ENCODE measurements at regions not wholly inside any gene's neighbourhood (a gene's known extent, or its start where the extent isn't known, plus 50 kb on each side); places are given as distances from the start of the nearest gene placed in this dataset.

DNA sequence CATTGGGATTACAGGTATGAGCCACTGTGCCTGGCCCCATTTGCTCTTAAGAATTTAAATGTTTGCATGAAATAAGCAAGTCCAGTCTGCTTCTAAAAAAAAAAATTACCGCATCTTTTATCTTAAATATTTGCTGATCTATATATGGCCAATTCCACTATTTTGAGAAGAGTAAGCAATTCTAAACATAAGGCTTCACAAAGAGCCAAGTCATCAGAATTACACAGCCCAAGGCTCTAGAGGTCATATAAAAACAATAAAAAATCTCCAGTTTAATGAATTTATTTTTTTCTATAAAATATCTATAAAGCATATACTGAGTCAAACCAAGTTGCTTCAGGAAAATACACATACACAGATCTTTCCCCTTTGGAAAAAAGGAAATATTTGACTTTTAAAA, 79.0 kb upstream of the CPNE8 start:
- H3K36me3 ChIP-seq: no peaks in the 10 kb centered on the region

DNA sequence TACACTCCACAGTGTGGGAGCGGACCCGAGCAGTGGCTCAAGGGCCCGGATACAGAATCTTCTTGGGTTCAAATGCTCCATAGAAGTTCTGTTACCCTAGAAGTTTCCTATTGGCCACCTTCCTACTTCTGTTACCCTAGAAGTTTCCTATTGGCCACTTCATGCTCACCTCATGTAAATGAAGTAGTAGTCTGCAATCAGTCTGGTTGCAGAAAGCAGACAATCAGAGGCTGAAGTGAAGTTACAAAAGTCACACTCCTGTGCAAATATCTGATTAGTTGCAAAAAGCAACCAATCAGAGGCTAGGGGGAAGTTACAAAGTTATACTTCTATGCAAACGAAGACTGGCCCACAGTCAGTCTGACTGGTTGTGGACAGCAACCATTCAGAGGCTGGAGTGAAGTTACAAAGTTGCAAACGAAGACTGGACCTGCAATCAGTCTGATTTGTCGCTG, 77.8 kb upstream of the CPNE8 start:
- Histone ChIP-seq H3K36me3 (no peaks in the 10 kb centered on the region), H3K9me3 (no peaks in the 10 kb centered on the region), H3K27me3 (no peaks in the 10 kb centered on the region), H3K4me3 (ENCODE audit: low read depth in 1 of 2, low read length in 1 of 2) (no peak overlapping the region), H3K27ac (no peak overlapping the region), H3K4me1 (ENCODE audit: control insufficient read depth in 1 of 2, insufficient read depth in 1 of 2, low read depth in 1 of 2, low read length in 1 of 2) (no peaks in the 10 kb centered on the region)
- TF ChIP-seq, protein P1, sequence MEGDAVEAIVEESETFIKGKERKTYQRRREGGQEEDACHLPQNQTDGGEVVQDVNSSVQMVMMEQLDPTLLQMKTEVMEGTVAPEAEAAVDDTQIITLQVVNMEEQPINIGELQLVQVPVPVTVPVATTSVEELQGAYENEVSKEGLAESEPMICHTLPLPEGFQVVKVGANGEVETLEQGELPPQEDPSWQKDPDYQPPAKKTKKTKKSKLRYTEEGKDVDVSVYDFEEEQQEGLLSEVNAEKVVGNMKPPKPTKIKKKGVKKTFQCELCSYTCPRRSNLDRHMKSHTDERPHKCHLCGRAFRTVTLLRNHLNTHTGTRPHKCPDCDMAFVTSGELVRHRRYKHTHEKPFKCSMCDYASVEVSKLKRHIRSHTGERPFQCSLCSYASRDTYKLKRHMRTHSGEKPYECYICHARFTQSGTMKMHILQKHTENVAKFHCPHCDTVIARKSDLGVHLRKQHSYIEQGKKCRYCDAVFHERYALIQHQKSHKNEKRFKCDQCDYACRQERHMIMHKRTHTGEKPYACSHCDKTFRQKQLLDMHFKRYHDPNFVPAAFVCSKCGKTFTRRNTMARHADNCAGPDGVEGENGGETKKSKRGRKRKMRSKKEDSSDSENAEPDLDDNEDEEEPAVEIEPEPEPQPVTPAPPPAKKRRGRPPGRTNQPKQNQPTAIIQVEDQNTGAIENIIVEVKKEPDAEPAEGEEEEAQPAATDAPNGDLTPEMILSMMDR (IDR thresholded peaks at IDR 0.05): no peak

More for the DNA sequence above, 79.0 kb upstream of the CPNE8 start:
- Histone ChIP-seq H3K4me1 (ENCODE audit: control insufficient read depth in 1 of 2, insufficient read depth in 1 of 2, low read depth in 1 of 2, low read length in 1 of 2) (no peaks in the 10 kb centered on the region), H3K4me3 (ENCODE audit: low read depth in 1 of 2, low read length in 1 of 2) (no peak overlapping the region), H3K27ac (no peak overlapping the region), H3K9me3 (no peaks in the 10 kb centered on the region), H3K27me3 (no peaks in the 10 kb centered on the region)
- TF ChIP-seq, protein P1 (IDR thresholded peaks at IDR 0.05): no peak

DNA sequence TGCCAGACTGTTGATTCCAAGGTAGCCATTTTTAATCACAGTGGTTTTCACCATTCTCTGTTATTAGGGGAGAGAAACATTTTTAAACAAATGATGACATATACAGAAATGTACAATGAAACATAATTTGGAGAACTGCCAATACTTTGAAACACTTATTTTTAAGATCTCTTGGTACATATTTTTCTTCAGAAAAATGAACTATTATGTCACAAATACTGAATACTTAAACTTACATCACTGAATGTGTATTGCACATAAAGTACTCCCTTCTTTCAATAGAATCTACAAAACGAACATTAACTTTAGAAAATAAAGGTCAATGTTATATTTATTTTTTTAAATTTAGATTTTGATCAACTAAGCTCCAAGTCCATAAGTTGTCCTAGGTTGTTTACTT, 71.7 kb upstream of the CPNE8 start:
- Histone ChIP-seq H3K9me3 (no peaks in the 10 kb centered on the region), H3K36me3 (no peaks in the 10 kb centered on the region), H3K27ac (no peak overlapping the region), H3K27me3 (no peaks in the 10 kb centered on the region), H3K4me1 (ENCODE audit: control insufficient read depth in 1 of 2, insufficient read depth in 1 of 2, low read depth in 1 of 2, low read length in 1 of 2) (no peaks in the 10 kb centered on the region), H3K4me3 (ENCODE audit: low read depth in 1 of 2, low read length in 1 of 2) (no peak overlapping the region)
- TF ChIP-seq, protein P1 (IDR thresholded peaks at IDR 0.05): no peak

DNA sequence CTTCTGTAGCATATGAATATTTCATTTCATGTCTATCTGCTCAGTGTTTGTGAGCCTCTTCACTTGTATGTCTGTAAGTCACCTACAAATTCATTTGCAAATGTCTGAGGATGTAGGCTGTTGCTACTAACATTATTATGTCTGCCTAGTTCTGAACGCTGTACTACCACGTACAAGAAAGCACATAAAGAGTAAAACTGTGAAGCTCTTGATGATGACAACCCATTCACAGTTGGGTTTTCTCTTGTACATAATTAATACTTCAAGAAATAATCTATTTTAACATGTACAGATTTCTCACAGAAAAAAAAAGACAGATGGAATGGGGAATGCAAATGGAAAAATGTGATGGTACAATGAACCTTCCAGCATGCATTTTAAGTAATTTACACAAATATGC, 64.3 kb upstream of the CPNE8 start:
- Histone ChIP-seq H3K27ac (no peak overlapping the region), H3K36me3 (no peaks in the 10 kb centered on the region), H3K27me3 (no peaks in the 10 kb centered on the region), H3K9me3 (no peaks in the 10 kb centered on the region), H3K4me1 (ENCODE audit: control insufficient read depth in 1 of 2, insufficient read depth in 1 of 2, low read depth in 1 of 2, low read length in 1 of 2) (no peaks in the 10 kb centered on the region), H3K4me3 (ENCODE audit: low read depth in 1 of 2, low read length in 1 of 2) (no peak overlapping the region)
- TF ChIP-seq, protein P1 (IDR thresholded peaks at IDR 0.05): no peak

DNA sequence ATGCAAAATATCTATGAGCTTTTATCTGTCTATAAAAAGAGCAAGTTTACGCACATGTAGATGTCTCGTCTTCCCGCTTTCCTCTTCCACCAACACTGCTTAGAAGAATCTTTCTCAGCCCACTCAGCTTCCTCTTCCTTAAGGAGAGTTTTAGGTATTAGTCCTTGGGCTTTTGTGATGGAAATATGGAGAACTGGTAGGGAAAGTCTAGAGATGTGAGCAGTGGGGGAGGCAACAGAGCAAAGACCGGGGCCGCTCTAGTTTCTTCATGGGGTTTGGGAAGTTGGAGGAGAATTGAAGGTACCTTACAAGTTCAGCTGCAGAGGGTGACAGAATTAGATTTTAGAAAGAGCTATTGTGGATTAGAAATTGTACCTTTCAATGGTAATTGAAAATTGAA, 56.3 kb upstream of the CPNE8 start:
- TF ChIP-seq, protein P1 (IDR thresholded peaks at IDR 0.05): no peak
- H3K27ac ChIP-seq: no peak overlapping the region
- no peaks in the 10 kb centered on the region for H3K4me1 ChIP-seq (ENCODE audit: control insufficient read depth in 1 of 2, insufficient read depth in 1 of 2, low read depth in 1 of 2, low read length in 1 of 2)
- no peak overlapping the region for H3K4me3 ChIP-seq (ENCODE audit: low read depth in 1 of 2, low read length in 1 of 2)
- no peaks in the 10 kb centered on the region for H3K36me3 ChIP-seq
- no peaks in the 10 kb centered on the region for H3K27me3 ChIP-seq
- H3K9me3 ChIP-seq: no peaks in the 10 kb centered on the region

DNA sequence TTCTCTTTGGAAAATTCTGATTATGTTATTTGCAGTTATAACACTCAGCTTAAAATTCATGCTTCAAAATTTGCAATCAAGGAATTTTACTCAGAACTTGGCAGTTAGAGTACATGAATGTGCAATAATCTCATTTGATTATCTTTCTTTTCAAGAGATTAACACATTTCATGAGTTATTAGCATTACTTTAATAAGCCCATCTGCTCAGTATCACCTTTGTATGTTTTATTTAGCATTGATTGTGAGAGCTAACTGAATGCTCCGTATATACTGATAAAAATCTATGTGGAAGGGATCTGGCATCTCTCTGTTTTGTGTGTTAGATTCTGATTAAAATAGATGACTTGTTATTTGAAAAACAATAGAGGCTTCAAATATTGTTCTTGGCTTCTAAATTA, 55.6 kb upstream of the CPNE8 start:
- no peaks in the 10 kb centered on the region for H3K36me3 ChIP-seq
- H3K27me3 ChIP-seq: no peaks in the 10 kb centered on the region
- no peaks in the 10 kb centered on the region for H3K4me1 ChIP-seq (ENCODE audit: control insufficient read depth in 1 of 2, insufficient read depth in 1 of 2, low read depth in 1 of 2, low read length in 1 of 2)
- H3K27ac ChIP-seq: no peak overlapping the region
- no peak overlapping the region for H3K4me3 ChIP-seq (ENCODE audit: low read depth in 1 of 2, low read length in 1 of 2)
- no peaks in the 10 kb centered on the region for H3K9me3 ChIP-seq
- TF ChIP-seq, protein P1 (IDR thresholded peaks at IDR 0.05): no peak
